AG09309 (cell line): ENCODE measurements at regions not wholly inside any gene's neighbourhood (a gene's known extent, or its start where the extent isn't known, plus 50 kb on each side); places are given as distances from the start of the nearest gene placed in this dataset.

ENCODE experiments used
- DNase-seq: peaks from one replicate; pipeline ENCODE4 v3.0.0-alpha.2; 2010; ENCODE audit warnings: low read depth
- H3K4me3 ChIP-seq: 2 replicates; pipeline ENCODE4 v1.5.1; 2011; ENCODE audit warnings: mild to moderate bottlenecking, low read depth, low read length, moderate library complexity; ENCODE audit not compliant: control insufficient read depth
- CTCF ChIP-seq: IDR thresholded peaks from 2 replicates; pipeline ENCODE4 v1.5.1; 2011; ENCODE audit warnings: mild to moderate bottlenecking, low read depth, low read length, inconsistent platforms; ENCODE audit not compliant: insufficient read depth, control insufficient read depth; ENCODE audit errors: missing control alignments

GRCh38 chr2:23169896-23170295, 215.1 kb upstream of the KLHL29 start:
- TF ChIP-seq CTCF = no peak
- no peak for DNase-seq
- no peak overlapping the region for H3K4me3 ChIP-seq

- no peak for DNase-seq
- no peak overlapping the region for H3K4me3 ChIP-seq
Measured at GRCh38 chr2:23171108-23171507, 213.9 kb upstream of the KLHL29 start.

GRCh38 chr2:23178396-23178795, 206.6 kb upstream of the KLHL29 start:
- TF ChIP-seq CTCF = no peak
- no peak overlapping the region for H3K4me3 ChIP-seq

More at GRCh38 chr2:23171108-23171507, 213.9 kb upstream of the KLHL29 start:
- TF ChIP-seq CTCF = no peak

GRCh38 chr2:23183733-23184132, 201.2 kb upstream of the KLHL29 start:
- H3K4me3 ChIP-seq = no peak overlapping the region
- TF ChIP-seq CTCF = no peak
- DNase-seq = no peak

More at GRCh38 chr2:23178396-23178795, 206.6 kb upstream of the KLHL29 start:
- no peak for DNase-seq

GRCh38 chr2:23198316-23199114, 186.5 kb upstream of the KLHL29 start:
- H3K4me3 ChIP-seq = no peak overlapping the region
- no peak for TF ChIP-seq CTCF
- DNase-seq = no peak

GRCh38 chr2:23199115-23199918, 185.7 kb upstream of the KLHL29 start:
- peak; percentile 57 for TF ChIP-seq CTCF
- no peak for DNase-seq

More at GRCh38 chr2:23199115-23199918, 185.7 kb upstream of the KLHL29 start:
- H3K4me3 ChIP-seq = no peak overlapping the region
